ENCODE measurements at regions not wholly inside any gene's neighbourhood (a gene's known extent, or its start where the extent isn't known, plus 50 kb on each side); places are given as distances from the start of the nearest gene placed in this dataset.
A peak's percentile ranks its signal among the peaks of the same experiment; 100 is the strongest.
"Not testable (repeated sequence)": the region's sequence is repeated elsewhere in the genome, so short reads cannot be mapped to it uniquely, and the experiment has no call there.

DNA sequence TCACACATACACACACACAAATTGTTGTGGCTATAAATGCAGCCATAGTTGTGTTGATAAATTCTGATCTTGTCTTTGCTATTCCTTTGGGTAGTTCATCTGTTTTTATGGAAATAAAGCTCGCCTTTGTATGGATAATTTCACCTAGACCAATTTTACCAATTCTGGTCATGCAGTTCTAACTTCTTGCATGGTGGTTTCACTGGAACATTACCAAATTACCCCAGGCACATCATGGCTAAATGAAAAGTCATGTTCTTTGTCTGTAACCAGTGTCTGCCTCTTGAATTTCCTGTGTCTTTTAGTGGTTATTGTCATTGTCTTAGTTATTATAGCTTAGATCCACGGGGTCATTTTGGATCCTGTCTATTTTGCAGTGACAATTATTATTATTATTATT is 50.3 kb upstream of the TMC1 start:
- no peak for DNase-seq

DNA sequence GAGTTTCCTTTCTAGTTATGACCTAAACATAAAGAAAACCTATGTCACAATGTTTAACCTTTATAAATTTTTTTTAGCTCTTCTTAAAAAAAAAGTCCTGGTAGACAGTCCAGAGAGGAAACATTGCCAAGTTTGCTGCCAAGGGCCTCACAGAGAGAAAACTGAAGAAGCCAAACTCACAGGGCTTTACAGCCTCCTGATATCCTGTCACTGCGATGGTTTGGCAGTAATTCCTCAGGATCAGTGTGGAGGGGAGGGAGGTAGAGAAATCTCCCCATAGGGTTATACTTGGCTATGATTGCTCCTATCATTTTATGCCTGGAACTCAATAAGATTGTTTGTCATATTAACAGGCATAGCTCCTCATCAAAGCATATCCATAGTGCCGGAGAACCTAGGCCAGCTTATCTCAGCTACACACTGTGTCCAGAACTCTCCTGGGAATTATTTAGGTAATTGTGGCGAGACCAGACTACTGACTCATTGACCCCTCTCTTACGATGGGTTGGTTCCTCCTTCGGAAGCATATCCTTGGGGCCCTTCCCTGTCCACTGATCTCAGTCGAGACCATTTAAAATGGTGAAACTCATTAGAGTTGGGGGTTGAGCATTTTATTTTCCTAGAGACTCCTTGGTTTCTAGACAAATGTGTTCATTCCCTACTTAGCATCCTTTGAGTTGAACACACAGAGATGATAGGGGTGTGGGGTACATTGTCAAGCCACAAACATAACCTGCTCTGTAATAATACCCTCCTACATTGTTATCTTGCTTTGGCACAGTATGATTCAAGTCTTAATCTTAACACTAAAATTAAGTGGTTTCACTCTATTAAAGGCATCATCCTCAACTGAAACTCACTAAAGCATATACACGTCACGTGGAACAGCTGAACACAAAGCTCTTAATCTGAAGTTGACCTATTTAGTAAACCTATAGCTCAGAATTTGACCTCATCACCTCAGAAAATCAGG is 53.4 kb upstream of the TMC1 start:
- DNase-seq, result no peak

DNA sequence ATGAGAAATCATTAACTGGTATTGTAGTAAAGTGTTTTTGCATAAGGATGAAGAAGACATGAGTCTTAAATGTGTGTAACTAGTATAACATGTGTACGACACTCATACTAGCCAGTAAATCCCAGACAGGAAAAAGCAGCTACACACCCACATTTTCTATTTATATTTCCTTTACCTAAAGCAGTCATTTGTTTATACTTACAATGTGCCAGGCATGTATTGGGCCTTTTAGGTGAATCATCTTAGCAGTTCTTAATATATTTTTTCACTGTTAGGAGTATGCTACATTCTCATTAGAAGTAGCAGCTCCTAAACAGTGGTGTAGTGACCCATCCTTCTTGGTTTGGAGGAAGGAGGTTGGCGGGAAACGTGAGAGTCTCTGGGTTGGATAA is 55.8 kb upstream of the TMC1 start:
- DNase-seq, result no peak

DNA sequence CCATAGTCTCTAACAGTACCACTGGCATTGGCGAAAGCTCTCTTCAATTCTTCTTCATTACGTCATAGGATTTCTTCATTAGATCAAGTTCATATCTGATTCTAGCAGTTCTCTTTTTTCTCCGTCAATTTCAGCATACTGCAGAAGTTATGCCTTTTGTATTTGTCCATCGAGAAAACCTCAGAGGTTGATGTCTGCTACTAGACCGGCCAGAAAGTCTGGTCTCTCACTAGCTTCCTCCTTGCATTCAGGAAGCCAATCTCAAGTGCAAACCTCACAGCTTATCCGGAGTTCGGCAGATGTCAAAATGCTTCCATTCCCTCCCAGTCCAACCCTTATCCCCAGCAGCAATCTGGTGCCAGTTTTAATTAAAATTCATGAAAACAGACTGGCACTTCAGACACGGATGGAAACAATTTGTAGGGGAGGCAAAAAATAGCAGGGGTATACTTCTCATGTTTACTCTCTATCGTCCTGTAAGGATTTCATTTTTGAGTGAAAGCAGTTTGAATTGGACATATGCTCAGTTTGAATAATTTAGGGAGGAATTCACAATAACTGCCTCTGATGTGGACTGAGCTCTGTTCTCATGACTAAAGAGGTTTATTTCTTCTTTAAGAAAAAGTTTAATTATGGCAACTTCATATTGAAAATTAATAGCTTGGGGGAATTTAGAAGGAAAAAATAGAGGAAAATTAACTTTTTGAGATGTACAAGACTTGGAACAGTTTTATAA is 56.4 kb upstream of the TMC1 start:
- DNase-seq, result peak; percentile 73 to 89 (median 83)

DNA sequence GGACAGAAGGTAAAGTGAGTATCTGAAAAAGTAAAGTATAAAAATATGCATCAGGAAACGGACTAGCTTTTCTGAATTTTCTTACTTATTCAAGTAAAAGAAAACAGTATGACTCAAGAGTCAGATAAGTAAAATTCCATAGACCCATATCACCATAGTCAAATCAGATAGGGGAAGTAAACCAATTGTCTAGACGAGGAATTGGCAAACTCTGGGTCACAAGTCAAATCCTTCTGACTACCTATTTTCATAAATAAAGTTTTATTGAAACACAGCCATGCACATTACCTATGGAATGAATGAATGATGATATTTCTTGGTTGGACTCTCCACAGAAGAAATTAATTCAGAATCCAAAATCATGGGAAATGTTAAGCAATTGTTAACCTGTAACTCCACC is 59.1 kb upstream of the TMC1 start:
- peak in 3 of 4 experiments; percentile 34 to 52 (median 49) for DNase-seq

DNA sequence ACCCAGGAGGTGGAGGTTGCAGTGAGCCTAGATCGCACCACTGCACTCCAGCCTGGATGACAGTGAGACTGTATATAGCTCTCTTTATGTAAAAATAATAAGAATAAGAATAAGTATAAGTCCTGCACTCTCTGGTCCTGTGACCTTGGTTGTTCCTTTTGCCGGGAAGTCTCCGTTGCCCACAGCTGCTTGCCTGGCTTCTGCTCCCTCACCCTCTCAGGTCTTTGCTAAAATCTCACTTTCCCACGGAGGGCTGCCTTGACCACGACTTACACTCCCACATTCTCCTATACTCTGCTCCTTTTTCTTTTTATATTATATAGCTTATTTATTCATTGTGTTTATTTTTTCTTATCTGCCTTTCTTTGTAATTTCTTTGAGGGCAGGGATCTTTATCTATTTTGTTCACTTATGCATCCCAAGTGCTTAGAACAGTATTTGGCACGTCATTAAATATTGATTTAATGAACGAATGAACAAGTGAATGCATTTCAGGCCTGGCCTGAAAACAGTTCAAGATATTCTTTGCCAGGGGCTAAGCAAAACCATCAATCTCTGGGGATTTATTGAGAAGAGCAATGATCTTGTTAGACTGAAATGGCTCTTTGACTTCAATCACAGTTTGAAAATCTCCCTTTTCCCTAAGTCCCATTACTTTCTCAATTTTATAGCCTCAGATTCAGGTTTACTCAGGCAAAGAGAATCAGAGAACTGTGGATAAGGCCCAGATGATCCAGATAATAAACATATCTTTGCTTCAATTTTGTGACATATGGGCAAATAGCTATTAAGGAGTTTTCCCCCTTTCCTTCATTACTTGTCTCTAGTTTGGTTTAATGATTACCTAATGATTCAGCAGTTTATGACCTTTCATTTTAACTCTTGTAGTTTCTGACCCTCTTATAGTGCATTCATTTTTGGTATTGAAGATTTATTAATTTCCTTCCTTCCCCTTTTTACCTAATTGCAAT is 60.8 kb upstream of the TMC1 start:
- DNase-seq, result no peak

DNA sequence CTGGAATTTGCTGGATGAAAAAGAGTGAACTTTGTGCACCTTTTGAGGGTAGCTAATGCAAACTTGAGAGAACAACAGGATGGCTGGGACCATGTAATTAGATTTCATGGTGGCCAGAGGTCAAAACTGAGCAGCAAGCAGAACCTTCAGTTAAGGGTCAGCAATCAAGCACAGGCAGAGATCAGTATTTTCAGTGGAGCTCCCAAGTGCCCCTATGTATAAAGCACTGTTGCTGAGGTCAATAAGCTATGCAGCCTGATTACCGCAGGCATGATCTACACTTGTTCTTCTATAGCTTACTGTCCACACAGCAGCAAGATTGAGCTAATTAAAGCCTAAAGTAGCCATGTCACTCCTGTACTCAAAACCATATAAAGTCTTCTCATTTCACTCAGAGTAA is 62.1 kb upstream of the TMC1 start:
- no peak for DNase-seq

DNA sequence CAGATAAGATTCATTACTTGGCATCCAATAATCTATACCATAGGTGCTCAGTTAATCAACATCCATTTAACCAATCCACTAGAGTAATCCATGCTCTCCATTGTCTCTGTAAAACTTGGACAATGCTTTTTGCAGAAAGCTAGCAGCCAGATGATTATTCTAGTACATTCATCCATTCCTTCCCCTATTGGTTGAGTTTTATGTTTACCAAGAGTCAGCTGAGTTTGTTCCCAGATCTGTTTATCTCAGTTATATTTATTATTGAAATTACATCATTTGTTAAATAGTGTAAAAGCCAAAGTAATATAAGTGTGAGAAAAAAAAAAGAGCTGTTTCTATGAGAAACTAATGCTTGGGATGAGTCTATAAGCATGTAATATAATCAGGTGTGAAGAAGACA is 63.3 kb upstream of the TMC1 start:
- DNase-seq, result no peak

DNA sequence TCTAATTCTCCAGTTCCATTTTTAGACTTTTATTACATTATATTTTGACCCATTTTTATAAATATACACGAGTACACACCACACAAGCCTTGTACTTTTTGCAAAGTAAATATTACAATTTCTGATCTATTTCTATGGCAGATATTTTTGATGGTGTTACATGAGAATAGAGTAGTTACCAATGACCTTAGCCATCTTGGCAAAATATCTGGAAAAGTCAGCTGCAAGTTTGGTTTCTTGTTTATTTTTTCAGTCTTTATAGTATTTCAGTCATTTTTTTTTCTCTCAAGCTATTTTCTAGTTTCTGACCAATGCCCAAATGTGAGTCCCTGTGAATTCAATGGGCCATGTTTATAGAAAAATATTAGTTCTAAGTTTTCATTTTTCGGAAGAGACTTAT is 64.0 kb upstream of the TMC1 start:
- DNase-seq, result no peak

DNA sequence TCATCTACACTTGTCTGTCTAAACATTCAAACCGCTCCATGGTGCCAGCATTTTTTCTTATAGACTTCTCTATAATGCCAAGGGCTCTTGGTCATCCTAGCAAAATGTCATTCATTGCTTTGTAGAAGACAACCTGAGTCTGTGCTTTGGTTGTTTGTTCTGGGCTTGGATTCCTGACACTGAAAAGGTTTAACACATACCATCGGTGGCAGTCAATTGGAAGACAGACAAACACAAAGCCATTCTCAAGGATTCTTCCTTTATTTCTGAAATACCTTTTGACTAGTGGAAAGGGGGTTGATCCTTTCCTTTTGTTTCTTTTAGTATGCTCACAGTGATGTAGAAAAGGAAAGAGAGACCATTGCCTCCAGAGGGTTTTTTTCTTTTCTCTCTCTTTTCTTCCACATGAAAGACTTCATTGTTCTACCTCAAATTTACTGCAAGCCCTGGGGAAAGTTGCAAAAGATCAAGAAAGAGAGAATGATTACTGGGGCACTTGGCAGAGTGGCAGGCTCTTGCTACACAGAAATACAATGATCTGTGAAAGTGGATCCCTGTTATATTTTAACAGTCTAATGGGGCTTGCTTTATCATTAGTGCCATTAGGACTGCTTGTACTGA is 66.4 kb upstream of the TMC1 start:
- DNase-seq, result no peak

DNA sequence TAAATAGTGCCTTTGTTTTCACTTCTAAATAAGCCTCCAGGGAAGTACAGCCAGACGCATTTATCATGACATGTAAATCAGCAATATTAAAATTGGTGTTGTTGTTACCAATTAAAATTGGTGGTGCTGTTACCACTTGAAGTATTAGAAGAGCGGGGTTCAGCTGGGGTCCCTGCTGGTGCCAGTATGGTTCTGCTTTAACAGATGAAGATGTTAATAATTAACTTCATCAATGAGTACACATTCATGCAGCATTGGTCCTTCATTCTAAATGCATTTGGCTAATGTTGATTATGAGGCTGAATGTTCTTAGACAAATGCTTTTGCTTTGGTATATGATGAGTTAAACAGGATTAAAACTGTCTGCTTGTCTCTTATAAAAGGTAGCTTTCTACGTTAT is 67.6 kb upstream of the TMC1 start:
- no peak for DNase-seq

DNA sequence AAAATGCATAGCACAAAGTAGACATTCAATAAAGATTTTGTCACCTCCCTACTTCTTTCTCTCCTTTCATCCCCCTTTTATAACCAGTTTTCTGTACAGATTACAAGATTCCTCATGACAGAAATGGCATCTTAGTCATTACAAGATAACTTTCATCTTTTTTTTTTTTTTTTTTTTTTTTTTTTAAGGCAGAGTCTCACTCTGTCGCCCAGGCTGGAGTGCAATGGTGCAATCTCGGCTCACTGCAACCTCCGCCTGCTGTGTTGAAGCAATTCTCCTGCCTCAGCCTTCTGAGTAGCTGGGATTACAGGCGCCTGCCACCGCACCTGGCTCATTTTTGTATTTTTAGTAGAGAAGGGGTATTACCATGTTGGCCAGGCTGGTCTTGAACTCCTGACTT is 75.2 kb upstream of the TMC1 start:
- DNase-seq, result peak in 3 of 4 experiments; percentile 43 to 60 (median 50)

DNA sequence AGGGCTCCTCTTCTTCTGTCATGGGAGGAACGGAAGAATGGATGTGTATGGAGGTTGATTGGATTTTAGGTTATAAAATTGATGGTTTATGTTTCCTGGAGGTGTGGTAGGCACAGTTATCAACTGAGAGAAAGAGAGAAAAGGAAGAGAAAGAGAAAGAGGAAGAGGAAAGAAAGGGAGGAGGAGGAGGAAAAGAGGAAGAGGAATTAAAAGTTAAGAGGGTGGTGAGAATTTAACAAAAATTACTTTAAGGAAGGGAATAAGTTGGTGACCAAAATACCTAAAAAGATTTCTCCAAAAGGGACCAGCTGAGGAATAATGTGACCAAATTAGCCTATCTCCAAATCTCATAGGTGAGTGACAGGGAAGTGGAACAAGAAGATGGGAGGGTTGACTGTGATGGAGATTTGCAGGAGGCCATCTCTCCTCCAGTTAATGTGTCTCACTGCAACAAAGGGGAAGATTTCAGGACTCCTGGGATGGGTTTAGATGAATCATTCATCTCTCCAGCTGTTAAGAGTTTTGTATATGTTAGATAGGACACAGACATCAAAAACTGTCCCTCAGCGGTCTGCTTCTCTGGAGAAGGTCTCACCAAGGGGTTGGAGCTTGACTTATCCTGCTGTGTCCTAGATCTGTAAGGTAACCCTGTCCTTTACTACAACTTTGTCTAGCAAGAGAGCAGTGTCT is 76.0 kb upstream of the TMC1 start:
- peak in 3 of 4 experiments; percentile 24 to 49 (median 31) for DNase-seq

DNA sequence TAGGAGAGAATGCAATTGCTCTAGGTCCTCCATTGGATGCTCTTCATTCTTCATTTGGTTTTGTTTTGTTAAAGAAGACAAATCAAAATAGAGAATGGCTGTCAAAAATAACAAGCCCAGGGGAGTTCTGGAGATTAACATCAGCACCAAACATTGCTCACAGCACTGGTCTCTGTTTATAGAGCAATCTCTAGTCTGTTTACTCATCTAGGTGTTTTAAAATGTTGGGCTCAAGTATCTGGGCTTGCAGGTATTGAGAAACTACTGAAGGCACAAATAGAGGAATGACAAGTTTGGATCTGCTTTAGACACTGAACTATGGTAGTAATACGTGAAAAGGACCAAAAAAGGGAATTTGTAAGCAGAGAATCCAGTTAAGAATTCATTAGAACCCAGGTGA is 77.0 kb upstream of the TMC1 start:
- no peak for DNase-seq

DNA sequence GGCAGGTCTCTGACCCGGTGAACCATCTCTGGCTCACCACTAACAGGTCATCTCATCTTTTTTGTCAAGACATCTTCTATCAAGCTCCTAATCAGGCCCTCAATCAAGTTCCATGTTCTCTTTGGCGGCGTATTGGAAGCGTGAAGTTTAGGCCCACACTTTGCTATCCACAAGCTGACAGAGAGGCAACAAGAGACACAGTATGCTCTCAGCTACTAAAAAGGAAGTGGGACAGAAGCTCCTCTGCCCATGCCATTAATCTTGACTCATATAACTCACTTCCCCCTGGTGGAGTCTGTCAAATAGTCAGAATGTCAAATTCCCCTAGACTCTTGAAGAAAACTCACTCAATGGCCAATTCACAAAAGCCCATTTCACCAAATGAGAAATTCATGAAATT is 77.6 kb upstream of the TMC1 start:
- peak; percentile 79 to 95 (median 88) for DNase-seq

DNA sequence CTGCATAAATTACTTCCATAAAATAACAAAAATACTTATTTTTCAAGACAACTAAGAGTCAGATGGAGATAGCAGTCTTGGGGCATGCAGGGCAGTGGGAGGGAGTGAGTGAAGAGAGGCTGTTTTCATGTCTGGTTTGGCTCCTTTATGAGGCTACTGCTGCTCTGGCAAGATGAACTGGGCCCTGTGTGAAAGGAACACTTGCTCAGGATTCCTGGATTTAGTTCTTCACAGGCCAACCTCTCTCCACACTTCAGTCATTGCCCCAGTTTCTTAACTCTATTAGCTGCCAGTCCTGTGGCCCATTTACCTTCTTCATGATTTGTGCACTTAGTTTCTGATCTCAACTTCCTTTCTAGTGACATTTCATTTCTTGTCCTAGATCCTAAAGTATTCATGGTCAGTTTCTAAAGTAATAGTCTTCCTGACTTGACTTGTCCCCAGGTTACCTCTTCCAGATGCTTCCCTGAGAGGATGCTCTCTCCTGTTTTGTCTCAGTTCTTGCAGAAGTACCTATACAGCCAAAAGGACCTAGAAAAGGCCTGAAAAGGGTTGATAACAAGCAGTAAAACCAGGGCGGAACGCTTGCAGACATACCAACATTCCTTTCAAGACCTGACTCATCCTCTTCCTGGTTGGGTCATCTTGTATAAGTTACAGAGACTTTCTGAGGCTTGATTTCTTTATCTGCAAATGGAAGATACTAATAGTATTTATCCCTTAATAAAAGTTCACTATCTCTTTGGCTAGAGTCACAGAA is 77.0 kb upstream of the ZFAND5 start:
- peak in 3 of 4 experiments; percentile 41 to 62 (median 55) for DNase-seq

DNA sequence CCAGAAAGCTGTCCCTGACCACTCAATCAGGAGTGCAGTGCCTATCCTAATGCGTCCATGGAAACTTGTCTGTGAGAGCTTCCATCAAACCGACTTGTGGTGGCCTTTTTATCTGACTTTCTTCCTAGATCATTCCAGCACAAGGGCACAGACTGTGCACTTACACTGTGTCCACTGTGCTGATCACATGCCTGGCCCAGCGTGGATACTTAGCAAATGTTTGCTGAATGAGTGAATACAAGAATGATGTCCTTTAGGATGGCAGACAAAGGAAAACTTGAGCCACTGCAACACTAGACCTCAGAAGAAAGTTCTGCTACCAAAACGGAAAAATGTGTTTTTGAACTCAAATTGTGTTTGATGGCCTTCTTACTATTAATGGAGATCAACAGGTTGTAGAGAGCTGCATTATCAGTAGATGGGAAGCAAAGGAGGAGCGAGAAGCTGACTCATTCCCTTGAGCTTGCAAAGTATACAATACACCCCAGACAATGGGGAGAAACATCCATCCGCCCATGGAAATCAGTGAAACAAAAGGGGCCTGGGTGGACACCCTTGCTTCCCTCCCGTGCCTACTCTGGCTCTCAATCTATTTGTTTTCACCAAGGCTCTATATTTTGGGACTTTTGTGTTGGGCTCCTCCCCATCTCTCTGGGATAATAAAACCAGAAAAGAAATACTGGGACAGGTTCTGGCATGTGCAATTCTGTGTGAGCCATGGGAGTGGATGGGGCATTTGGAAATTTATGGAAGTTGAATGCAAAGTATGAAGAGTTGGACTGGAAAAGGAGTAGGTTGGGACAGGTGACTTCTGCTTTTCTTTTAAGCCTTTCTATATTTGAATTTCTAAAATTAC is 76.2 kb upstream of the ZFAND5 start:
- no peak for DNase-seq

DNA sequence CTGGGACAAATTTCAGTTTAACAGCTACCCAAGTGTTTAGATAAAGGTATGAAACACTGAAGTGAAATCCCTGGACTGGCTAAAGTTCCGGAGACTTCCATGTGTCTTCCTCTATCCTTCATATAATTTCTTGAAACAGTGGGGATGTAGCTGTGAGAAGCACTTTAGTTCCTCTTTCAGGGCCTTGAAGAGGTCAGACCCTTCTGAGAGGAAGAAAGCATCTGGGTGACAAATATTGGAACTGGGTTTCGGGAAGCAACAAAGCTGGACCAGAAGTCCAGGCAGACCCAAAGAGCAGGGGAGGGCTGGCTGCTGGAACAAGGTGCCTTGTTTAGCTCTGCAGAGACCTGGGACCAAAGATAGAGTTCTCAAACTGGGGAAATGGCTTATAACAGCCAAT is 75.4 kb upstream of the ZFAND5 start:
- DNase-seq, result peak; percentile 77 to 91 (median 86)

DNA sequence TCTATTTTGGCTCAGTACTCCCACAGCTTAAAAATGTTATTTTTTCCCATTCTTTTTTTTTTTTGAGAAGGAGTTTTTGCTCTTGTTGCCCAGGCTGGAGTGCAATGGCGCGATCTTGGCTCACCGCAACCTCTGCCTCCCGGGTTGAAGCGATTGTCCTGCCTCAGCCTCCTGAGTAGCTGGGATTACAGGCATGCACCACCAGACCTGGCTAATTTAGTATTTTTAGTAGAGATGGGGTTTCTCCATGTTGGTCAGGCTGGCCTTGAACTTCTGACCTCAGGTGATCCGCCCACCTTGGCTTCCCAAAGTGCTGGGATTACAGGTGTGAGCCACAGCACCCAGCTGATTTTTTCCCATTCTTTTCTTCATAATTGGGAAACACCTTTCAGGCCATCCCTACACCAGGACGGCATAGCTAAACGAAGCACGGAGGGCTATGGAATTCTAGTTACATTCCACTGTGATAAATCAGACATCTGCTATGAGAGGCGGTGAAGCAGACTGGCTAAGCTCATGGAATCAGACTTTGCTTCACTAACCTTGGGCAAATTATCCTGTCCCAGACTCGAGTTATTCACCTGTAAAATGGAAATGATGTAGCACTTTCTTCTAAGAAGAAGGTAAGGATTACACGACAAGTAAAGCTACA is 68.7 kb upstream of the ZFAND5 start:
- DNase-seq, result not testable (repeated sequence)

Data from suppressor macrophage (primary cell).